ENCODE measurements at regions not wholly inside any gene's neighbourhood (a gene's known extent, or its start where the extent isn't known, plus 50 kb on each side); places are given as distances from the start of the nearest gene placed in this dataset.

GRCh38 chr13:58706421-58706820 lies 1074.9 kb downstream of the PCDH17 start:
- TF ChIP-seq SP1 (IDR thresholded peaks at IDR 0.05) (no peak), CTCF (IDR thresholded peaks at IDR 0.05; ENCODE audit: low read depth, low read length, missing input control) (no peak), EGR1 (IDR thresholded peaks at IDR 0.05; ENCODE audit: low read depth in 2 of 2) (no peak), RXRA (IDR thresholded peaks at IDR 0.05) (no peak), REST (IDR thresholded peaks at IDR 0.05) (no peak), FOXA1 (IDR thresholded peaks at IDR 0.05) (no peak), MAX (IDR thresholded peaks at IDR 0.05) (no peak), YY1 (IDR thresholded peaks at IDR 0.05) (no peak), HNF4G (IDR thresholded peaks at IDR 0.05) (no peak), GABPA (IDR thresholded peaks at IDR 0.05 in 1 of 2, conservative IDR thresholded peaks at IDR 0.05 in 1 of 2) (no peak), ZBTB33 (IDR thresholded peaks at IDR 0.05) (no peak), ATF3 (IDR thresholded peaks at IDR 0.05) (no peak), JUND (IDR thresholded peaks at IDR 0.05) (no peak), NR2F2 (IDR thresholded peaks at IDR 0.05) (no peak), HNF4A (conservative IDR thresholded peaks at IDR 0.05) (no peak), TAF1 (conservative IDR thresholded peaks at IDR 0.05) (no peak), FOXA2 (IDR thresholded peaks at IDR 0.05) (no peak), RAD21 (IDR thresholded peaks at IDR 0.05) (no peak)
- Histone ChIP-seq H3K27me3 (ENCODE audit: control insufficient read depth in 4 of 4, insufficient read depth in 4 of 4, low read length in 3 of 4) (no peaks in the 10 kb centered on the region), H3K9me3 (ENCODE audit: control insufficient read depth in 4 of 4, low read length in 3 of 4) (no peaks in the 10 kb centered on the region), H3K27ac (ENCODE audit: low read depth in 1 of 2, low read length in 2 of 2) (no peak overlapping the region), H3K4me1 (ENCODE audit: control insufficient read depth in 4 of 4, insufficient read depth in 4 of 4, low read length in 3 of 4) (no peaks in the 10 kb centered on the region), H3K36me3 (ENCODE audit: control insufficient read depth in 4 of 4, insufficient read depth in 3 of 4, low read depth in 1 of 4, low read length in 3 of 4) (no peaks in the 10 kb centered on the region), H3K9ac (ENCODE audit: low read depth in 1 of 2, low read length in 2 of 2) (no peak overlapping the region), H3K4me3 (ENCODE audit: low read depth in 1 of 3, low read length in 3 of 3) (no peak overlapping the region)
- no peak for DNase-seq (ENCODE audit: low spot score)
- WGBS = 62% methylated on average over 2 of the region's 2 CpGs
